Neural crest cell (in vitro differentiated cells): ENCODE measurements at regions not wholly inside any gene's neighbourhood (a gene's known extent, or its start where the extent isn't known, plus 50 kb on each side); places are given as distances from the start of the nearest gene placed in this dataset.

Source experiments
- DNase-seq: peaks from one replicate; pipeline ENCODE4 v3.0.0; 2021; ENCODE audit warnings: low read depth, mixed read lengths, low spot score
- H3K27ac Mint-ChIP-seq: one replicate; pipeline ENCODE4 v1.8.0; 2021; ENCODE audit warnings: mild to moderate bottlenecking, mixed read lengths; ENCODE audit not compliant: unreplicated experiment
- H3K27me3 Mint-ChIP-seq: 2 replicates; pipeline ENCODE4 v1.8.0; 2021; ENCODE audit warnings: low read depth, mild to moderate bottlenecking, mixed read lengths
- H3K36me3 Mint-ChIP-seq: 2 replicates; pipeline ENCODE4 v1.8.0; 2021; ENCODE audit warnings: low read depth, mild to moderate bottlenecking, mixed read lengths
- H3K4me1 Mint-ChIP-seq: 2 replicates; pipeline ENCODE4 v1.8.0; 2021; ENCODE audit warnings: mixed read lengths
- H3K4me3 Mint-ChIP-seq: one replicate; pipeline ENCODE4 v1.8.0; 2021; ENCODE audit warnings: mild to moderate bottlenecking, mixed read lengths
- H3K9me3 Mint-ChIP-seq: 2 replicates; pipeline ENCODE4 v1.8.0; 2021; ENCODE audit warnings: mixed read lengths
- TF ChIP-seq, protein P1 (sequence below): fragments of 200-600 bp; sonication (generic); conservative IDR thresholded peaks from 2 replicates; pipeline ENCODE4 v1.5.0; 2021; ENCODE audit warnings: antibody characterized with exemption, mild to moderate bottlenecking

DNA sequence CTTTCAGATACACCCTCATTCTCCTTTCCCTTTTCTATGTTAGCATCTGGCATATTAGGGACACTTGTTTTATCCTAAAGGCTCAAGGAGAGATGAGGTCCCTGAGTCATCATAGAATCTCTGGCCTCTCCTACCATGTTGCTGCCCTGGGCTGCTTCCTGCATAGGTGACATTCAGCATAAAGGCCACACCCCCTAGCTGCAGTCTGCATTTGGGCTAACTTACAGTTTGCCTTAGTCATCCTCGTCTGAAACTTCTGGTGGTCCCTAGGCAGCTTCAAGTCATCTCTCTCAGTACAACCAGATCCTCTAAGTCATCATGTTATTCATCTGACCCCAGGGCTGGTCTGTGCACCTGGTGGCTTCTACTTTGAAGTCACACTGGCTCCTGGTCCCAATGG, 982.7 kb upstream of the NR2F2 start:
- Mint-ChIP-seq H3K4me3 (no peak overlapping the region), H3K9me3 (peaks cover 3% of the 10 kb centered on the region), H3K27me3 (no peaks in the 10 kb centered on the region), H3K36me3 (no peaks in the 10 kb centered on the region), H3K27ac (no peak overlapping the region), H3K4me1 (no peaks in the 10 kb centered on the region)
- TF ChIP-seq, protein P1, sequence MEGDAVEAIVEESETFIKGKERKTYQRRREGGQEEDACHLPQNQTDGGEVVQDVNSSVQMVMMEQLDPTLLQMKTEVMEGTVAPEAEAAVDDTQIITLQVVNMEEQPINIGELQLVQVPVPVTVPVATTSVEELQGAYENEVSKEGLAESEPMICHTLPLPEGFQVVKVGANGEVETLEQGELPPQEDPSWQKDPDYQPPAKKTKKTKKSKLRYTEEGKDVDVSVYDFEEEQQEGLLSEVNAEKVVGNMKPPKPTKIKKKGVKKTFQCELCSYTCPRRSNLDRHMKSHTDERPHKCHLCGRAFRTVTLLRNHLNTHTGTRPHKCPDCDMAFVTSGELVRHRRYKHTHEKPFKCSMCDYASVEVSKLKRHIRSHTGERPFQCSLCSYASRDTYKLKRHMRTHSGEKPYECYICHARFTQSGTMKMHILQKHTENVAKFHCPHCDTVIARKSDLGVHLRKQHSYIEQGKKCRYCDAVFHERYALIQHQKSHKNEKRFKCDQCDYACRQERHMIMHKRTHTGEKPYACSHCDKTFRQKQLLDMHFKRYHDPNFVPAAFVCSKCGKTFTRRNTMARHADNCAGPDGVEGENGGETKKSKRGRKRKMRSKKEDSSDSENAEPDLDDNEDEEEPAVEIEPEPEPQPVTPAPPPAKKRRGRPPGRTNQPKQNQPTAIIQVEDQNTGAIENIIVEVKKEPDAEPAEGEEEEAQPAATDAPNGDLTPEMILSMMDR, result no peak
- no peak for DNase-seq

GRCh38 chr15:95350908-95351307, 979.6 kb upstream of the NR2F2 start:
- no peak for DNase-seq
- Mint-ChIP-seq H3K27me3 (no peaks in the 10 kb centered on the region), H3K36me3 (no peaks in the 10 kb centered on the region), H3K4me3 (no peak overlapping the region), H3K9me3 (no peaks in the 10 kb centered on the region), H3K4me1 (no peaks in the 10 kb centered on the region), H3K27ac (no peak overlapping the region)
- TF ChIP-seq, protein P1, result no peak

GRCh38 chr15:95352631-95353187, 977.8 kb upstream of the NR2F2 start:
- TF ChIP-seq, protein P1, result no peak
- H3K27ac Mint-ChIP-seq, result no peak overlapping the region

GRCh38 chr15:95353512-95353911, 977.0 kb upstream of the NR2F2 start:
- H3K27ac Mint-ChIP-seq, result no peak overlapping the region
- H3K4me1 Mint-ChIP-seq, result no peaks in the 10 kb centered on the region
- H3K27me3 Mint-ChIP-seq, result no peaks in the 10 kb centered on the region
- TF ChIP-seq, protein P1, result no peak
- H3K36me3 Mint-ChIP-seq, result no peaks in the 10 kb centered on the region
- peaks cover 3% of the 10 kb centered on the region for H3K9me3 Mint-ChIP-seq
- no peak overlapping the region for H3K4me3 Mint-ChIP-seq
- DNase-seq, result no peak

More at GRCh38 chr15:95352631-95353187, 977.8 kb upstream of the NR2F2 start:
- H3K9me3 Mint-ChIP-seq, result peaks cover 3% of the 10 kb centered on the region
- H3K27me3 Mint-ChIP-seq, result no peaks in the 10 kb centered on the region
- H3K4me3 Mint-ChIP-seq, result no peak overlapping the region
- no peaks in the 10 kb centered on the region for H3K36me3 Mint-ChIP-seq
- H3K4me1 Mint-ChIP-seq, result no peaks in the 10 kb centered on the region
- no peak for DNase-seq

- no peak for DNase-seq
- H3K9me3 Mint-ChIP-seq, result peaks cover 9% of the 10 kb centered on the region
- no peaks in the 10 kb centered on the region for H3K27me3 Mint-ChIP-seq
- TF ChIP-seq, protein P1, result no peak
- no peak overlapping the region for H3K4me3 Mint-ChIP-seq
- H3K27ac Mint-ChIP-seq, result no peak overlapping the region
- H3K4me1 Mint-ChIP-seq, result peaks cover 18% of the 10 kb centered on the region
- H3K36me3 Mint-ChIP-seq, result peaks cover 6% of the 10 kb centered on the region
Observed at GRCh38 chr15:95359966-95360365, 970.5 kb upstream of the NR2F2 start.
